ENCODE measurements at regions not wholly inside any gene's neighbourhood (a gene's known extent, or its start where the extent isn't known, plus 50 kb on each side); places are given as distances from the start of the nearest gene placed in this dataset.
"Not testable (repeated sequence)": the region's sequence is repeated elsewhere in the genome, so short reads cannot be mapped to it uniquely, and the experiment has no call there.

GRCh38 chr18:25495606-25496005 is 143.6 kb upstream of the ZNF521 start:
- DNase-seq: no peak

- DNase-seq: no peak
Observed at GRCh38 chr18:25494888-25495287, 142.9 kb upstream of the ZNF521 start.

GRCh38 chr18:25493401-25493800 is 141.4 kb upstream of the ZNF521 start:
- DNase-seq: no peak

GRCh38 chr18:25490316-25490715 is 138.3 kb upstream of the ZNF521 start:
- DNase-seq: no peak

- DNase-seq: no peak
Observed at GRCh38 chr18:25473008-25473407, 121.0 kb upstream of the ZNF521 start.

- not testable (repeated sequence) for DNase-seq
Observed at GRCh38 chr18:25470756-25471524, 119.0 kb upstream of the ZNF521 start.

- DNase-seq: no peak
Observed at GRCh38 chr18:25470062-25470461, 118.1 kb upstream of the ZNF521 start.

- no peak for DNase-seq
Observed at GRCh38 chr18:25469489-25469888, 117.5 kb upstream of the ZNF521 start.

GRCh38 chr18:25467226-25467987 is 115.4 kb upstream of the ZNF521 start:
- peak in 10 of 51 donors; percentile 1 to 43 (median 11) for DNase-seq

- DNase-seq: no peak
Observed at GRCh38 chr18:25465152-25465732, 113.3 kb upstream of the ZNF521 start.

GRCh38 chr18:25464227-25464626 is 112.3 kb upstream of the ZNF521 start:
- no peak for DNase-seq

GRCh38 chr18:25463726-25464125 is 111.8 kb upstream of the ZNF521 start:
- no peak for DNase-seq

- no peak for DNase-seq
Observed at GRCh38 chr18:25459814-25460213, 107.8 kb upstream of the ZNF521 start.

GRCh38 chr18:25457601-25458000 is 105.6 kb upstream of the ZNF521 start:
- no peak for DNase-seq

- no peak for DNase-seq
Observed at GRCh38 chr18:25457126-25457525, 105.2 kb upstream of the ZNF521 start.

GRCh38 chr18:25456334-25457010 is 104.5 kb upstream of the ZNF521 start:
- DNase-seq: no peak

- DNase-seq: no peak
Observed at GRCh38 chr18:25455646-25456045, 103.7 kb upstream of the ZNF521 start.

- no peak for DNase-seq
Observed at GRCh38 chr18:25455159-25455558, 103.2 kb upstream of the ZNF521 start.

GRCh38 chr18:25454730-25455129 is 102.8 kb upstream of the ZNF521 start:
- DNase-seq: no peak

GRCh38 chr18:25454270-25454659 is 102.3 kb upstream of the ZNF521 start:
- DNase-seq: no peak

- DNase-seq: no peak
Observed at GRCh38 chr18:25453556-25454269, 101.7 kb upstream of the ZNF521 start.

All from hypothalamus (tissue), 51 donors.